Keratinocyte (primary cell): ENCODE measurements at regions not wholly inside any gene's neighbourhood (a gene's known extent, or its start where the extent isn't known, plus 50 kb on each side); places are given as distances from the start of the nearest gene placed in this dataset.

Experiments
- CTCF ChIP-seq, 3 experiments: IDR thresholded peaks in 1 of 3; conservative IDR thresholded peaks in 1 of 3; optimal IDR thresholded peaks in 1 of 3; 2 replicates in 2 of 3; 3 replicates in 1 of 3; pipeline versions ENCODE3 to v1.5.1; 2011; ENCODE audit warnings: low read length in 3 of 3, mild to moderate bottlenecking in 3 of 3, moderate library complexity in 2 of 3, control low read depth in 1 of 3, inconsistent platforms in 1 of 3; ENCODE audit not compliant: insufficient read depth in 2 of 3; ENCODE audit errors: extremely low read depth in 1 of 3
- EZH2 ChIP-seq: IDR thresholded peaks from one replicate; pipeline ENCODE4 v1.6.1; 2012; ENCODE audit warnings: inconsistent platforms, mild to moderate bottlenecking, low read length, moderate library complexity

GRCh38 chr2:220188031-220188430 is 560.6 kb downstream of the SLC4A3 start:
- TF ChIP-seq CTCF (optimal IDR thresholded peaks at IDR 0.05 in 1 of 3, IDR thresholded peaks at IDR 0.05 in 1 of 3, conservative IDR thresholded peaks at IDR 0.05 in 1 of 3; ENCODE audit: extremely low read depth in 1 of 3, insufficient read depth in 2 of 3, low read length in 3 of 3) (no peak), EZH2 (no peak)
